ENCODE measurements at regions not wholly inside any gene's neighbourhood (a gene's known extent, or its start where the extent isn't known, plus 50 kb on each side); places are given as distances from the start of the nearest gene placed in this dataset.

DNA sequence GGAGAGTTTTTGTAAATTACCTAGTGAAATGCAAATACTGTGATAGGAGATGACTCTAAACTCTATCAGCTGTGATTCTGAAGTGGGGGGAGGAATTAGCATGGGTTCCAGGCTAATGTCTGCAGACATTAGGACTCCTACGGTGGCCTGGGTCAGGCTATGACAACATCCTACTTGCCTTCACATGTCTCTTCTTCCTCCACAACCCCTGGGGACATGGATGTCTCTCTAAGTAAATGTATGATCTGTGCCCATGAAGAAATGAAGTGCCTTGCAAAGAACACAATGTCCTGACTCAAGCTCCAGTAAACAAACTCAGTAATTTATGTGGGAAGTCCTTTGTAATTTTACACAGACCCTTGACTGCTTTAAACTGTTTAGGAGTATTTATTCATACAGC lies 165.8 kb upstream of the EEF1E1 start:
- no peak overlapping the region for H3K4me3 ChIP-seq (ENCODE audit: low read depth, low read length)

DNA sequence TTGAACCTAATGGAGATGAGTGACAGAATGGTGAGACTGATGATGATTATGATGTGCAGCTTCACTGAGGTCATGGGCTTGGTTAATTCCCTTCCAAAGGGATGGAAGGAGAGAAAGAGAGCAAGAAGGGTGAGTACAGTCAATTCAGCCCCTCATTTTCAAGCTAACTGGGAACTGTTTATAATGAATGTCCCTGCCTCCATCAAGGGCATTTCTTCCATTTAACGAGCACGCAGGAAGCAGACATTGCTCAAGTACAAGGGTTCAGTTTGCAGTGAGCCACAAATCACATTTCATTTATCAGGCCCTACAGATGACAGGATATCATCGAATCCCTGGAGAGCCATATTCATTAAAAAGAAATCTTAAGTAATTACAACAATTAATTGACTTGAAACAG lies 158.3 kb upstream of the EEF1E1 start:
- H3K4me1 ChIP-seq (ENCODE audit: control insufficient read depth in 1 of 2, insufficient read depth in 2 of 2, low read length in 2 of 2) = peaks cover 0 to 4% of the 10 kb centered on the region in 2 experiments
- H3K9ac ChIP-seq (ENCODE audit: low read length) = no peak overlapping the region
- H3K14ac ChIP-seq (ENCODE audit: low read length) = no peak overlapping the region
- H2BK12ac ChIP-seq (ENCODE audit: low read length) = no peak overlapping the region
- no CpG with 5 or more reads among the region's 3 CpGs for WGBS (ENCODE audit: extremely low coverage, insufficient coverage, insufficient read length)
- no peak overlapping the region for H3K4ac ChIP-seq (ENCODE audit: low read depth, low read length)
- no peak overlapping the region for H2AK5ac ChIP-seq (ENCODE audit: low read length)
- no peak overlapping the region for H4K12ac ChIP-seq (ENCODE audit: low read depth, low read length)
- H3K9me3 ChIP-seq (ENCODE audit: insufficient read depth, low read depth, low read length) = no peaks in the 10 kb centered on the region
- H3K4me2 ChIP-seq (ENCODE audit: low read length) = no peak overlapping the region
- no peaks in the 10 kb centered on the region for H3K36me3 ChIP-seq (ENCODE audit: control insufficient read depth in 1 of 2, insufficient read depth in 2 of 2, low read length in 2 of 2)
- H3K27me3 ChIP-seq (ENCODE audit: insufficient read depth, low read length) = no peaks in the 10 kb centered on the region
- no peak overlapping the region for H2AFZ ChIP-seq (ENCODE audit: insufficient read depth, low read length, poor library complexity)
- no peaks in the 10 kb centered on the region for H3K79me2 ChIP-seq (ENCODE audit: control insufficient read depth, insufficient read depth, low read length, poor library complexity)
- H3K18ac ChIP-seq (ENCODE audit: low read length) = no peak overlapping the region
- no peak overlapping the region for H3K23ac ChIP-seq (ENCODE audit: low read length)
- DNase-seq = no peak
- H3K79me1 ChIP-seq (ENCODE audit: low read length) = no peaks in the 10 kb centered on the region
- no peak overlapping the region for H2BK120ac ChIP-seq (ENCODE audit: insufficient read depth, low read length, poor library complexity)
- no peak overlapping the region for H3K27ac ChIP-seq (ENCODE audit: low read depth, low read length)
- no peak overlapping the region for H4K91ac ChIP-seq (ENCODE audit: low read depth, low read length)
- H4K8ac ChIP-seq (ENCODE audit: low read depth, low read length) = no peak overlapping the region
- no peak overlapping the region for H3K4me3 ChIP-seq (ENCODE audit: low read depth, low read length)
- H2BK5ac ChIP-seq (ENCODE audit: low read depth, low read length, poor library complexity) = no peak overlapping the region

More for the DNA sequence above, 165.8 kb upstream of the EEF1E1 start:
- Histone ChIP-seq H3K23ac (ENCODE audit: low read length) (no peak overlapping the region), H3K79me1 (ENCODE audit: low read length) (no peaks in the 10 kb centered on the region), H2BK5ac (ENCODE audit: low read depth, low read length, poor library complexity) (no peak overlapping the region), H3K36me3 (ENCODE audit: control insufficient read depth in 1 of 2, insufficient read depth in 2 of 2, low read length in 2 of 2) (no peaks in the 10 kb centered on the region), H3K27me3 (ENCODE audit: insufficient read depth, low read length) (no peaks in the 10 kb centered on the region), H4K12ac (ENCODE audit: low read depth, low read length) (no peak overlapping the region), H4K91ac (ENCODE audit: low read depth, low read length) (no peak overlapping the region), H3K9me3 (ENCODE audit: insufficient read depth, low read depth, low read length) (peaks cover 1% of the 10 kb centered on the region), H3K79me2 (ENCODE audit: control insufficient read depth, insufficient read depth, low read length, poor library complexity) (no peaks in the 10 kb centered on the region), H3K9ac (ENCODE audit: low read length) (no peak overlapping the region), H3K4me1 (ENCODE audit: control insufficient read depth in 1 of 2, insufficient read depth in 2 of 2, low read length in 2 of 2) (peaks cover 1 to 4% of the 10 kb centered on the region in 2 experiments), H3K14ac (ENCODE audit: low read length) (no peak overlapping the region), H3K4me2 (ENCODE audit: low read length) (no peak overlapping the region), H4K8ac (ENCODE audit: low read depth, low read length) (no peak overlapping the region), H3K27ac (ENCODE audit: low read depth, low read length) (no peak overlapping the region), H2AK5ac (ENCODE audit: low read length) (no peak overlapping the region), H2BK12ac (ENCODE audit: low read length) (no peak overlapping the region), H2AFZ (ENCODE audit: insufficient read depth, low read length, poor library complexity) (no peak overlapping the region), H3K4ac (ENCODE audit: low read depth, low read length) (no peak overlapping the region), H2BK120ac (ENCODE audit: insufficient read depth, low read length, poor library complexity) (no peak overlapping the region), H3K18ac (ENCODE audit: low read length) (no peak overlapping the region)
- no peak for DNase-seq
- whole genome bisulfite sequencing (ENCODE audit: extremely low coverage, insufficient coverage, insufficient read length) = no CpG with 5 or more reads among the region's 1 CpG

DNA sequence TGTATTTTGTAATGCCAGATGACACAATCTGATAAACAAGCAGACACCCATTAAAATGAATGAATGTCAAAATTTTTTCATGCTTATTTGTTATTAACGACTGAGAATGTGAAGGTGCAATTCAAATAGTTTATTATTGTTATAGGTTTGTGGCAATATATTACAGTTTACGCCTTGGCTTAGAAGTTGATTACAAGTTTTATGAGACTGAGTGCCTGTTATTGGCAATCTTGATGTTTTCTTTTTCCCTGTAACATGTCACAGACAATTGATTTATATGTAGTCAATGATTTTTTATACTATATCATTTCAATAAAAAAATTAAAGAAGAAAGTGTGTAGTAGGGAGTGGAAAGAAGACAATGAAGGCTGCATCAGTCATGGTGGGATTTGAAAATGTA lies 144.1 kb upstream of the EEF1E1 start:
- Histone ChIP-seq H4K8ac (ENCODE audit: low read depth, low read length) (no peak overlapping the region), H3K9ac (ENCODE audit: low read length) (no peak overlapping the region), H2BK120ac (ENCODE audit: insufficient read depth, low read length, poor library complexity) (no peak overlapping the region), H3K18ac (ENCODE audit: low read length) (no peak overlapping the region), H2AFZ (ENCODE audit: insufficient read depth, low read length, poor library complexity) (no peak overlapping the region), H4K12ac (ENCODE audit: low read depth, low read length) (no peak overlapping the region), H3K27ac (ENCODE audit: low read depth, low read length) (no peak overlapping the region), H3K27me3 (ENCODE audit: insufficient read depth, low read length) (no peaks in the 10 kb centered on the region), H3K36me3 (ENCODE audit: control insufficient read depth in 1 of 2, insufficient read depth in 2 of 2, low read length in 2 of 2) (no peaks in the 10 kb centered on the region), H3K4ac (ENCODE audit: low read depth, low read length) (no peak overlapping the region), H3K4me2 (ENCODE audit: low read length) (no peak overlapping the region), H3K79me1 (ENCODE audit: low read length) (peaks cover 10% of the 10 kb centered on the region), H3K79me2 (ENCODE audit: control insufficient read depth, insufficient read depth, low read length, poor library complexity) (no peaks in the 10 kb centered on the region), H3K14ac (ENCODE audit: low read length) (no peak overlapping the region), H4K91ac (ENCODE audit: low read depth, low read length) (no peak overlapping the region), H3K23ac (ENCODE audit: low read length) (no peak overlapping the region), H2BK12ac (ENCODE audit: low read length) (no peak overlapping the region), H2BK5ac (ENCODE audit: low read depth, low read length, poor library complexity) (no peak overlapping the region), H2AK5ac (ENCODE audit: low read length) (no peak overlapping the region), H3K4me3 (ENCODE audit: low read depth, low read length) (no peak overlapping the region), H3K4me1 (ENCODE audit: control insufficient read depth in 1 of 2, insufficient read depth in 2 of 2, low read length in 2 of 2) (peaks cover 4 to 10% of the 10 kb centered on the region in 2 experiments), H3K9me3 (ENCODE audit: insufficient read depth, low read depth, low read length) (no peaks in the 10 kb centered on the region)
- no CpG with 5 or more reads among the region's 2 CpGs for WGBS (ENCODE audit: extremely low coverage, insufficient coverage, insufficient read length)
- no peak for DNase-seq

DNA sequence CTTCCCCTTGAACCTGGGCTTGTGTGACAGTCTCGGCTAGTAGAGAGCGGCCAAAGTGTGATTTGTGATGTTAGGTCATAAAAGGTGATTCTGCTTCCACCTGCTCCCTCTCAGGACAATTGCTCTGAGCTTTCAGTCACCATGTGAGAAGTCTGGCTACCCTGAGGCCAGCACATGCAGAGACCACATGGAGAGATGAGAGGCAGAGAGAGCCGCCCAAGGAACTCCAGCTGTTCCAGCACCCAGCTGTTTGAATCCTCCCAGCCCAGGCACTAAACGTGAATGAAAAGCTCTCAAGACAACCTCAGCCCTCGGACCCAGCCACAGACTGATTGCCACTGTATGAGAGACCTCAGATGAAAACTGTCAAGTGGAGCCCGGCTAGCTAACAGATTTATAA lies 143.4 kb upstream of the EEF1E1 start:
- no CpG with 5 or more reads among the region's 6 CpGs for WGBS (ENCODE audit: extremely low coverage, insufficient coverage, insufficient read length)
- H2BK5ac ChIP-seq (ENCODE audit: low read depth, low read length, poor library complexity) = no peak overlapping the region
- H3K23ac ChIP-seq (ENCODE audit: low read length) = no peak overlapping the region
- no peak overlapping the region for H3K27ac ChIP-seq (ENCODE audit: low read depth, low read length)
- H3K4me2 ChIP-seq (ENCODE audit: low read length) = no peak overlapping the region
- no peak overlapping the region for H2AK5ac ChIP-seq (ENCODE audit: low read length)
- H3K79me2 ChIP-seq (ENCODE audit: control insufficient read depth, insufficient read depth, low read length, poor library complexity) = no peaks in the 10 kb centered on the region
- no peaks in the 10 kb centered on the region for H3K27me3 ChIP-seq (ENCODE audit: insufficient read depth, low read length)
- no peak overlapping the region for H3K4ac ChIP-seq (ENCODE audit: low read depth, low read length)
- H2AFZ ChIP-seq (ENCODE audit: insufficient read depth, low read length, poor library complexity) = no peak overlapping the region
- peaks cover 4 to 10% of the 10 kb centered on the region in 2 experiments for H3K4me1 ChIP-seq (ENCODE audit: control insufficient read depth in 1 of 2, insufficient read depth in 2 of 2, low read length in 2 of 2)
- H2BK120ac ChIP-seq (ENCODE audit: insufficient read depth, low read length, poor library complexity) = no peak overlapping the region
- H4K12ac ChIP-seq (ENCODE audit: low read depth, low read length) = no peak overlapping the region
- no peak overlapping the region for H4K91ac ChIP-seq (ENCODE audit: low read depth, low read length)
- no peaks in the 10 kb centered on the region for H3K9me3 ChIP-seq (ENCODE audit: insufficient read depth, low read depth, low read length)
- no peak overlapping the region for H4K8ac ChIP-seq (ENCODE audit: low read depth, low read length)
- H2BK12ac ChIP-seq (ENCODE audit: low read length) = no peak overlapping the region
- no peak overlapping the region for H3K9ac ChIP-seq (ENCODE audit: low read length)
- no peaks in the 10 kb centered on the region for H3K36me3 ChIP-seq (ENCODE audit: control insufficient read depth in 1 of 2, insufficient read depth in 2 of 2, low read length in 2 of 2)
- no peak for DNase-seq
- H3K79me1 ChIP-seq (ENCODE audit: low read length) = peaks cover 10% of the 10 kb centered on the region
- H3K4me3 ChIP-seq (ENCODE audit: low read depth, low read length) = no peak overlapping the region
- H3K18ac ChIP-seq (ENCODE audit: low read length) = no peak overlapping the region
- no peak overlapping the region for H3K14ac ChIP-seq (ENCODE audit: low read length)
